ENCODE measurements at regions not wholly inside any gene's neighbourhood (a gene's known extent, or its start where the extent isn't known, plus 50 kb on each side); places are given as distances from the start of the nearest gene placed in this dataset.
A peak's percentile ranks its signal among the peaks of the same experiment; 100 is the strongest.
"Not testable (repeated sequence)": the region's sequence is repeated elsewhere in the genome, so short reads cannot be mapped to it uniquely, and the experiment has no call there.

DNA sequence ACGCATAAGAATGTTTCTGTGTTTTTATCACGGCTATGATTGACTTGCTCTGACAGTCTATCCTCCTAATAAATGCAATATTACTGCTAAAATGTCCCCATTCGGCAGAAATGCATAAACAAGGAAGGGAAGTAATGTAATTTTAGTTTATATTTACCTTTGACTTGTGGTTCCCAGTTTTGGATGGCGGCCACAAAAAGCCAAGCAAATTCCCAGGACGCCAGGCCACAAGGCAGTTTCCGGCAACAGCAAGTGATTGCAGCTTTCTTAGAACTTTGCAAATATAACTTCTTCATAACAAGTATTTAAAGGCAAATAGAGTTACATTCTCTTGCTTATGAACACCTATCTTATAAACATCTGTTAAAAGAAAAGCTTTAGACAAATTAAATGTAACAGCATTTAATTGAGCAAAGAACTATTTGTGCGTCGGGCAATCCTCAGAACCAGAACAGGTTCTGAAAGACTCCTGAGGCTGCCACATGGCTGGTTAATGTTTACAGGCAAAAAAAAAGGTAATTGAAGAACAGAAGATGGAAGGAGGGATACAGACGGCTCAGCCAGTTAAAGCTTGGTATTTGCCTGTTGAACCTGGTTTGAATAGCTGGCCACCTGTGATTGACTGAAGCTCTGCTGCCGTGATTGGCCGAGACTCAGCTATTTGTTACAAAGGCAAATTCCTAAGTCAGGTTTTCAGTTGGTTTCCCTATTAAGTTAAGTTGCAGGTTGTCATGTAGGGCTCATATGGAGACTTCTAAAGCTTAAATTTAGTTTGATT lies 80.8 kb downstream of the C21orf91 start:
- no peak for DNase-seq (ENCODE audit: low read depth in 2 of 2)

DNA sequence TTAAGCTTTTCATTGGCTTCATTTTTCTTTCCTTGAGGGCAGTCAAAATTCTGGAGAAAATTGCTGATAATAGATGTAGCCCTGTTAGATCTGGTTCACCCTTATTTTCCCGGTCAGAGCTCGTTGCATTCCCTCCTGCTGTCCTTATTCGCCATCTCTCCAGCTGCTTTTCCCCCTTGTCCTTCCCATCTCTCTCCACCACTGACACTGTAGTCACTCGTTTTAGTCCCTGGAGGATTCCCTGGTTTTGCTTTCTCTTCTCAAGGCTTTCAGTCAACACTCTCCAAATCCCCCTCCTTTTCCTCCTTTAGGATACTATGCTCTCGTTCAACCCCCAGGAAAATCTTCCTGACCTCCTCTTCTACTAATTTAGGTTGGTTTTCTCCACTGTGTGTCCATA lies 83.1 kb downstream of the C21orf91 start:
- DNase-seq (ENCODE audit: low read depth in 2 of 2), result no peak

DNA sequence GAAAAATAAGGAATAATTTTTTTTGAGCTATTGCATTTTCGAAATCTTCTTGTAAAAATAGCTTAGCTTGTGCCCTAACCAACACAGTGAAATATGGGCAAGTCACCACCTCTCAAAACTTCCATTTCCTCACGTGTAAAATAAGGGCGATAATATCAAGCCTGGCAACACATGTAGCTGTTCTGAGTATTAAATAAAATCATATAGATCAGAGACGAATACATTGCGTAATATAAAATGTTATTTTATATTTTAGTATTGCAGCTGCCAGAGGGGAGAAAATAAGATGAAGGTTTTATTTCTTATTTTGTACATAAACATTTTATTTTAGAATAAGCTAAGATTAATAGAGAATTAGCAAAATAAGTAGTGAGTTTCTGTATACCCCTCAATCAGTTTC lies 85.9 kb downstream of the C21orf91 start:
- DNase-seq (ENCODE audit: low read depth in 2 of 2), result no peak

DNA sequence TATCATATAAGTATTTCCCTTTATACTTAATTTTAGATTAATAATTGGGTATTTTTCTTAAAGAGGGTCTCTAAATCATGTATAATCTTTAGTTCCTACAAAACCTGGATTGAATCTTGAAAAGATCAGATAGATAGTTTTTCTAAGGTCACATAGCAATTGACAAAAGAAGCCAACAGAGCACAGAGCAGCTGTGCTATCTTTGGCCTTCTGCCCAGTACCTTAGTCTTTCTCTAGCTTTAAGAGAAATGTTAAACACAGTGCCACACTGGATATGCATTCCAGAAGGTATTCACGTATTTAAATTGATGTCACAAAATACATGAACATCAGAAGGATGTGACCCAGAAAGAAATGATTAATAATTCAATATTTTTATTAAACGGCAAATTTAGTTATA lies 86.8 kb downstream of the C21orf91 start:
- no peak for DNase-seq (ENCODE audit: low read depth in 2 of 2)

DNA sequence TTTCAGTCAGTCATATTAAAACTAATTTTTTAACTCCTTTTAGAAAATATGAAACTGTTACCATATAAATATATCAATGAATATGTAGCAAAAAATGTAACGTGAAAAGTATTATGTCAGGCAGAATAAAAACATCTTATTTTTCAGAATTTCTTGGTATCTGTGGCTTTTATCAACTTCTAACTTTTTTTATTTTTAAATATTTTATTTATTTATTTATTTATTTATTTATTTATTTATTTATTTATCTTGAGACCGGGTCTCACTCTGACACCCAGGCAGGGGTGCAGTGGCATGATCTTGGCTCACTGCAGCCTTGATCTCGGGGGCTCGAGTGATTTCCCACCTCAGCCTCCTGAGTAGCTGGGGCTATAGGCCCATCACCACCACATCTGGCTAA lies 87.6 kb downstream of the C21orf91 start:
- no peak for DNase-seq (ENCODE audit: low read depth in 2 of 2)

DNA sequence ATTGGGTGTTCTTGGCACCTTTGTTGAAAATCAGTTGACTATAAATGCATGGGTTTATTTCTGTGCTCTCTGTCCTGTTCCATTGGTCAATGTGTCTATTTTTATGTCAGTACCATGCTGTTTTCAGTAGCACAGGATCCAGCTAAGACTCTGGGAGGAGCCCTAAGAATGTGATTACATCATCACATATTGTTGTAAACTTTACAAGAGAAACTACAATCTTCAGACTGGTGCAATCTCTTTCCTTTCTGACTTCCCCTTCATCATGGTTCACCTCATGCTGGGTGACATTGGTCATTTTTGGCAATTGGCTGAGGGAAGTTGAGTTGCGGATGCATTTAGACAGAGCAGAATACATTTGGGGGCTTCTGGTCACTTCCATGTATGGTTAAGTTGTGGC lies 88.4 kb downstream of the C21orf91 start:
- DNase-seq (ENCODE audit: low read depth in 2 of 2), result no peak

DNA sequence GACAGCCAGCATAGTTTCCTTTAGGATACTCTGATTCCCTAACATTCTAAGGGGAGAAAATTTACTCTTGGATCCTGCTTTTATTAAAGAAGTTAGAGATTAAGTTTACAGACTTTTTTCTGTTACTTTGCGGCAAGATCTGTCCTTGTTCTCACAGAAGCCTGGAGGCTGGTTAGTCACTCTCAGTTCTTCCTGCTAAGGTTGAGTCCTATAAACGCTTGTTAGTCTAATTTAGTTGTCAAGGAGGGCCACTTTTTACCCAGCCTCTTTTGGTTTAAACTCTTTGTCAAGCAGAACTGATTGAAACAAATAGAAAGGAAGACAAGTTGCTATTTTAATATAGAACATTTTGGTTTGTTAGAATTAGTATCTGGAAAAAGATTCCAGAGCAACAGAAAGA lies 89.7 kb downstream of the C21orf91 start:
- no peak for DNase-seq (ENCODE audit: low read depth in 2 of 2)

DNA sequence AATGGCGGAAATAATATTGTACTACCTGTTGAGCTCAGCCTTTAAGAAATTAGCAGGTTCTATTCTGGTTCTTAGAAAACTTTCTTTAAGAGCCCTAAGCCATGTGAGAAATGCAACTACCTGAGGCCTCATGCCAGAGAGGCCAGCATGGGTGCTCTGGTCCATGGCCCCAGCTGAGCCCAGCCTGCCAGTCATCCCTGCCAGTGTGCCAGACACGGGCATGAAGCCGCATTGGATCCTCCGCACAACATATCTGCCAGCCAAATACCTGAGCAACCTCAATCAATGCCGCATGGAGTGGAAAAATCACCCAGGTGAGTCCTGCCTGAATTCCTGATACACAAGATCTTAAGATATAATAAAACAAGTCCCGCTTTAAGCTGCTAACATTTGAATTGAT lies 91.8 kb downstream of the C21orf91 start:
- no peak for DNase-seq (ENCODE audit: low read depth in 2 of 2)

DNA sequence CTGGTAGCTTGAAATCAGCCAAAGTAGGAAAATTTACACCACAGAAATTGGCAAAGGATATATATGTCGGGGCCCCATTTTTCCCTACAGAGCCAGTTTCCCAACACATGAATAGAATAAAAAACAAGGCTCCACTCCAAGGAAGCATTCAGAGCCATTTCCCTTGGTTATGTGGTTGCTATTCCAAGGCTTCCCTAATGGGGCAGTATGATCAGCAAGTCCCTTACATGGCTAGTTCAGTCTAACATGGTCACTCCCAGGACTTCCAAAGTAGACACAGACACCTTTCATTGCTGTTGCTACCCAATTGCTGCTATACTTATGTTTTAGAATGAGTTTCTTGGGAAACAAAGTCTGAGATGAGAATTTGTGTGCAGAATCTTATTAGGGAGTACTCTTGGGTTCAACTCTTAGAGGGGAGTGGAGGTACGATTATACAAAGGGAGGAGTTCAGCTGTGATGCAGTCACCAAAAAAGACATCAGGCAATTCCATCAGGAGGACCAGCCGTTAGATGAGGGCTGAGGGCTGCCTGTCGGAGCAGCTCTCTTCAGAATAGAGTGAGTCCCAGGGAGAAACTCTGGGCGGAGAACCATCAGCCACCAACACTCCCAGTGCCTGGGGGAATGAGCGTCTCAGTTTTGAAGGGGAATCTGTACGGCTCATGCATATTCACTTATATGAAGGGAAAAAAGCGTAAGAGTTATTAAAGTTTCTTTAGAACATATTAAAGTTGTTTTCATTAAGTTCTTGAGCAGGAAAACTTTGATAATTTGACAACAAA lies 92.9 kb downstream of the C21orf91 start:
- no peak for DNase-seq (ENCODE audit: low read depth in 2 of 2)

DNA sequence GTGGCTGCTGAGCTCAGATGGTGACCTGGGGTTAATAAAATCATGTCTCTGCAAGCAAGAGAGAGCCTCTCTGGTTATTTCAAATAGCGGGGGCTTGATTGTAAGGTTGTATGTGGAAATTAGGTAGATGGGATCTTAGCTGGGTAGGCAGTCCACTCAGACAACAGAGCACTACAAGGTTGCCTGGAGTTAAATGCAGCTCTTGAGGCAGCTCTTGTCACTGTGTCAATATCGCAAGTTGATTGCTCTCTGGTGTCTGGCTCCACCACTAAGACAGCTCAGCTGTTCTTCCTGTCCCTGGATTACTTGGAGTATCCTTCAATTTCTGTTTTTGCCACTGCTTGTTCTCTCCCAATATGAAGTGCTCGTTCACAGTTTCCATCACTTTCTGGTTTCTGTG lies 93.8 kb downstream of the C21orf91 start:
- no peak for DNase-seq (ENCODE audit: low read depth in 2 of 2)

DNA sequence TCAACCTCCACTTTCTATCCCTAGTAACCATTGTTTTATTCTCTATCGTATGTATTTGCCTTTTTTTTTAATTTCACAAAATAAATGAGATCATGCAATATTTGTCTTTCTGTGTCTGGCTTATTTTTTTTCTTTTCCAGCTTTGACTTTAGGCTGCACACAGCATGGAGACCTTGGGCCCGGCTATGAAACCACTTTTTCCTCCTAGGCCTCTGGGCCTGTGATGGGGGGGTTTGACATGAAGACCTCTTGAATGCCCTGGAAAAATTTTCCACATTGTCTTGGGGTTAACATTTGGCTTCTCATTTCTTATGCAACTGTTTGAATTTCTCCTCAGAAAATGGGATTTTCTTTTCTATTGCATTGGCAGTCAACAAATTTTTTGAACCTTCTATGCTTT lies 100.2 kb upstream of the BTG3 start:
- DNase-seq (ENCODE audit: low read depth in 2 of 2), result no peak

DNA sequence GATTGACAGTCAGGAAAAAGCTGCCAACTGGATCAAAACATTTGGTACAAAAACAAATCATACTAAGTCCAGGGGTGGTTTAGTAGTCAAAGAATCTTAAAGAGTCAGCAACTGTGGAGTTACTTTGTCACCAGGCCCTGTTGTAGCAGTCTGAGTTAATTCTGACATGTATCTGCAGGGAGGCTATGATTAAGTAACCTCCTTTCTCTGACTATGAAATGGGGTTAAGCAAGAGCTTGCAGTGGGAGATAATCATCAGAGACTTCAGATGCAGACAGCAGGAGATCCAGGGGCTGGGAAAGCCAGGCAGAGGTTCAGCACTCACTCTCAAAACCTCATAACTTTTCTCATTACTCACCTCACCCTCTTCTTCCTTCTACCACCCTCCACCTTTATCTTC lies 99.2 kb upstream of the BTG3 start:
- DNase-seq (ENCODE audit: low read depth in 2 of 2), result no peak

DNA sequence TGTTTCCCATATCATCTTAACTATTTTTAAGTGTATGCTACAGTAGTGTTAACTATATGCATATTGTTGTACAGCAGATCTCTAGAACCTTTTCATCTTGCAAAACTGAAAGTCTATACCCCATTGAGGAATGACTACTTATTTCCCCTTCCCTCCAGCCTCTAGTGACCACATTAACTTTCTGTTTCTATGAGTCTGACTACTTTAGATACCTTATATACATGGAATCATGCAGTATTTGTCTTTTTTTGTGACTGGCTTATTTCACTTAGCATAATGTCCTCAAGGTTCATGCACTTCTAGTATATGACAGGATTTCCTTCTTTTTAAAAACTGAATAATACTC lies 96.5 kb upstream of the BTG3 start:
- DNase-seq (ENCODE audit: low read depth in 2 of 2), result no peak

DNA sequence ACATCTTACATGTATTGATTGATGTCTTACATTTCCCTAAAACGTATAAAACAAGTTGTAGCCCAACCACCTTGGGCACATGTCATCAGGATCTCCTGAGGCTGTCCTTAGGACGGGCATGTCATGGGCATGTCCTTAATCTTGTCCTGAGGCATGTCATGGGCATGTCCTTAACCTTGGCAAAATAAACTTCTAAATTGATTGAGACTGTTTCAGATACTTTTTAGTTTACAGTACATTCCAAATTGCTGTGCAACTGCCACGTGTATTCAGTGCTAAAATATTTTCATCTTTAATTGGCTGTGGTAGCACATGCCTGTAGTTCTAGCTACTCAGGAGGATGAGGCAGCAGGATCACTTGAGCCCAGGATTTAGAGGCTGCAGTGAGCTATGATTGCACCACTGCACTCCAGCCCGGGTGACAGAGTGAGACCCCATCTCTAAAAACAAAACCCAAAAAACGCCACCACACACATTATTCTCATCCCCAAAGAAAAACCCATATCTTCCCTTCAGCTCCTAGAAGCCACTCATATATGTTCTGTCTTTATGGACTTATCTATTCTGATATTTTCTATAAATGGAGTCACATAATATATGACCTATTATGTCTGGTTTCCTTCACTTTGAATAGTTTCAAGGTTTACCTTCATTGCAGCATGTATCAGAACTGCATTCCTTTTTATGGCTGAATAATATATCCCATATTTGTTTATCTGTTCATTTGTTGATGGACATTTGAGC lies 96.0 kb upstream of the BTG3 start:
- DNase-seq (ENCODE audit: low read depth in 2 of 2), result no peak

DNA sequence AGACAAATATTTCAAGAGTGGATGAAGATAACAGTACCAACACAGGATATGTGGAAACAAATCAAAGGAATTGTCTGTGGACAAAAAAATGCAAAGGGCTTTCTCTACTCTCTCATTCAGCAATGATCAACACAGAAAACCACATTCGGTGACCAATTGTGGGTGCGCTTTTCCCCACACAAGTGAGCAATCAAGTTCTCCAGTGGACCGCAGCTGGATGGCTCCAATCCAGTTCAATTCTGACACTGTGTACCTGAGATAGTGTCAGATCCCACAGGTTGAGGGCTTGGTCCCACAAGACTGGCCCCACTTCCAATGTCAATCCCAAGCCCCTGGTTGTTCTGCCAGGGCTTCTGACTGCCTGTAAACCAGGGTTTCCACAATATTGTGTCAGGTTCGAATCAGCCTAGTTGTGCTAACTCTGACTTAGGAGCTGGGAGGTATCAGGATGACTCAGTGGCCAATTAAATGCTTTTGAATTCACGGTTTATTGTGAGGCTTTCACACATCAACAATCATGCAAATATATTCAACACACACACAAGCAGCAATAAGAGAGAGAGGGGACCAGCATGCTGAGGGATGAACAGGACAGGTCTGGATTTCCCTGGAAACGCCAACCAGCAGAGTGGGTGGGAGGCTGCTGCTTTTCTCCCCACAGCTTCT lies 87.0 kb upstream of the BTG3 start:
- DNase-seq (ENCODE audit: low read depth in 2 of 2), result no peak

DNA sequence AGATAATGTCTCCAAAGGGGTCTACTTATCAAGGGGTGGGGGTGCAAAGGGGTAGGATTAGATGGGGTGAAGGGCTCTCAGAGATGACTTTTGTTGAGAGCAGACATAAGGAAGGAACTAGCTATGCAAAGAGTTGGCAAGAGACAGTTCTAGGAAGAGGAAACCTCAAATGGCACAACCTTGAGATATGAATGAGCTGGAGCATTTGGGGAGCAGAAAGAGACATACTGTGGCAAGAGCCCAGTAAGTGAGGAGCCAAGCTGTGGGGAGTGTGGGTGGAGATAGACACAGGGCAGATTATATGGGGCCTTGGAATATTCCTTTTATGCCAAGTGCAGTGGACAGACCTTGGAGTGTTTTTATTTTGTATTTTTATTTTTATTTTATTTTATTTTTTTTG lies 84.8 kb upstream of the BTG3 start:
- DNase-seq (ENCODE audit: low read depth in 2 of 2), result no peak

DNA sequence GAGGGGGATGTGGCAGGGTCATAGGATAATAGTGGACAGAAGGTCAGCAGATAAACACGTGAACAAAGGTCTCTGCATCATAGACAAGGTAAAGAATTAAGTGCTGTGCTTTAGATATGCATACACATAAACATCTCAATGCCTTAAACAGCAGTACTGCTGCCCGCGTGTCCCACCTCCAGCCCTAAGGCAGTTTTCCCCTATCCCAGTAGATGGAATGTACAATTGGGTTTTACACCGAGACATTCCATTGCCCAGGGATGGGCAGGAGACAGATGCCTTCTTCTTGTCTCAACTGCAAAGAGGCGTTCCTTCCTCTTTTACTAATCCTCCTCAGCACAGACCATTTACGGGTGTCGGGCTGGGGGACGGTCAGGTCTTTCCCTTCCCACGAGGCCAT lies 81.7 kb upstream of the BTG3 start:
- DNase-seq (ENCODE audit: low read depth in 2 of 2), result not testable (repeated sequence)

DNA sequence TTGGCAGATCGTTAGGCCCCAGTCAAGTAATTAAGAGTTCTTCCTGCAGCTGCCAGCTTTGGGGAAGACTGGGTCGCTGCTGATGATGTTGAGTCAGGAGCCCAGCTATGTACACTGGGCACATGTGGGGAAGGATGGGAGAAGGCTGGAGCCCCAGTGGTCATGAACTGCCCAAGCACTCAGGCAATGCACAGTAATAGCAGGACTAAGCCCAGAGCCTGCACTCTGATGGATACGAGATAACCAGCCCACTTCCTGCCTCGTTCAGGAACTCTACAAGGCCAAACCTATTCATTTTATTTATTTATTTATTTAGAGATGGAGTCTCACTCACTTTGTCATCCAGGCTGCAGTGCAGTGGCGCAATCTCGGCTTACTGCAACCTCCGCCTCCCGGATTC lies 81.1 kb upstream of the BTG3 start:
- no peak for DNase-seq (ENCODE audit: low read depth in 2 of 2)

DNA sequence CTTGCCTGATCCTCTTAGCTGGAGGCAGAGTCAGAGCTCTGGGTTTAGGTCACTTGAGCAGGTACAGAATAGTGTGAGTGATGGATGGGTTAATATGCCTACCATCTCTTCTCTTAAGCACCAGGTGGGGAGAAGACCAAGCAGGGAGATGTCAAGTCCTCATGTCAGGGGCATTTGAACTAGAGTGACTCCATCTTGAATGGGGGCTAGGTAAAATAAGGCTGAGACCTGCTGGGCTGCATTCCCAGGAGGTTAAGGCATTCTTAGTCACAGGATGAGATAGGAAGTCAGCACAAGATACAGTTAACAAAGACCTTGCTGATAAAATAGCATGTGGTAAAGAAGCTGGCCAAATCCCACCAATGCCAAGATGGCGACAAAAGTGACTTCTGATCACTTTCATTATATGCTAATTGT lies 77.4 kb upstream of the BTG3 start:
- DNase-seq (ENCODE audit: low read depth in 2 of 2), result no peak

DNA sequence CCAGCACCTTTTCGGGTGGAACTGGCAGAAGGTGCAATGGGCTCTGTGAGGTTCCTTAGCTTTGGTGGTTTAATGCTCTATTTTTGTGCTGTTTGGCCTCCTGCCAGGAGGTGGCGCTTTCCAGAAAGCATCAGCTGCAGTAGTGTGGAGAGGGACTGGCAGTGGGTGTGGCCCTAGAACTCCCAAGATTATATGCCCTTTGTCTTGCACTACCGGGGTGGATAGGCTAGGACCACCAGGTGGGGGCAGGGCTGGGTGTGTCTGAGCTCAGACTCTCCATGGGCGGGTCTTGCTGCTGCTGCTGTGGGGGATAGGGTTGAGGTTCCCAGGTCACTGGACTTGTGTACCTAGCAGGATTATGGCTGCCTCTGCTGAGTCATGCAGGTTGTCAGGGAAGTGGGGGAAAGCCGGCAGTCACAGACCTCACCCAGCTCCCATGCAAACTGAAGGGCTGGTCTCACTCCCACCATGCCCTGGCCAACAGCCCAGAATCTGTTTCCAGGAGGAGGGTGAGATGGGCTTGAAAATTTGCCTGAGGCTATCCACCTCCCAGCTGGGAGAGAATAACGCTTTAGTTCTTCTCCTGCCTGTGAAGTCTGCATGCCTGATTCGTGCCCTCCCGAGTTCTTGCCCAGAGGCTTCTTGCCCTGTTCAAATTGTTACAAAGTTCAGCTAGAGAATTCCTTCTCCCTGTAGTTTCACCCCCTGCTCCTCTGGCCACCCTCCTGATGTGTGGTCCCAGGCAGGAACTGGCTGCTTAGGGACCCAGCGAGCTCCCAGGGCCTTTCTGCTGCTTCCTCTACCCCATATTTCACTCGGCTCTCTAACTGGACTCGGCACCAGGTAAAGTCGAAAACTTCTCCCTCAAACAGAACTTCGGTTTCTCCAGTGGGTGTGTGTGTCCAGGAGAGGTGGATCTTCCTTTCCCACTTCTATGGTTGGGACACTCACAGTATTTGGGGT lies 76.5 kb upstream of the BTG3 start:
- DNase-seq (ENCODE audit: low read depth in 2 of 2), result peak in 1 of 2 donors; percentile 37

DNA sequence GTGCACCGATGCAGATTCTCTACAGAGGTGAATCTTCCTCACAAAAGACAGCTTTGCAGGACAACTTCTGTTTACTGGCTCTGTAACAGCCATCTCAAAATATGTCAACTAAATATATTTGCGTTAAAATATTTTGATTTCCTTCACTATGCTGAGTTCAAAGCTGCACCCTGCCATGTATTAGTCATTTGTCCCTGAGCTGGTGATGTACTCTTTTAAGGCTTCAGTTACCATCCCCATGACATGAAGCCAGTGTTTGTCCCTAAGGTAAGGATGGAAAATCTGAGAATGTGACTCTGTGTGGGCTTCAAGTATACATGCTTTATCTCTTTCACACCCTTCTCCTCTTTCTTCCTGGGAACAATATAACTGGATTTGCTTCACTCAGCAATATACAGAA lies 70.2 kb upstream of the BTG3 start:
- no peak for DNase-seq (ENCODE audit: low read depth in 2 of 2)
